ENCODE measurements at regions not wholly inside any gene's neighbourhood (a gene's known extent, or its start where the extent isn't known, plus 50 kb on each side); places are given as distances from the start of the nearest gene placed in this dataset.

GRCh38 chr13:39100996-39101738, 62.9 kb downstream of the NHLRC3 start:
- in situ Hi-C loops (cut with HindIII; ENCODE audit: low pct_ligation_motif_present, low pct_unique_long_range_greater_than_20kb, low sequenced_read_pairs): no loop called here
- no peak for DNase-seq

- in situ Hi-C loops (cut with HindIII; ENCODE audit: low pct_ligation_motif_present, low pct_unique_long_range_greater_than_20kb, low sequenced_read_pairs): no loop called here
- no peak for DNase-seq
These were observed 64.8 kb downstream of the NHLRC3 start for GRCh38 chr13:39102981-39103490.

- in situ Hi-C loops (cut with HindIII; ENCODE audit: low pct_ligation_motif_present, low pct_unique_long_range_greater_than_20kb, low sequenced_read_pairs): no loop called here
- DNase-seq: no peak
These were observed 66.9 kb downstream of the NHLRC3 start for GRCh38 chr13:39105110-39105509.

- DNase-seq: no peak
- in situ Hi-C loops (cut with HindIII; ENCODE audit: low pct_ligation_motif_present, low pct_unique_long_range_greater_than_20kb, low sequenced_read_pairs): no loop called here
These were observed 68.2 kb downstream of the NHLRC3 start for GRCh38 chr13:39106216-39107005.

- in situ Hi-C loops (cut with HindIII; ENCODE audit: low pct_ligation_motif_present, low pct_unique_long_range_greater_than_20kb, low sequenced_read_pairs): no loop called here
- DNase-seq: no peak
These were observed 69.3 kb downstream of the NHLRC3 start for GRCh38 chr13:39107561-39107960.

- in situ Hi-C loops (cut with HindIII; ENCODE audit: low pct_ligation_motif_present, low pct_unique_long_range_greater_than_20kb, low sequenced_read_pairs): no loop called here
- DNase-seq: no peak
These were observed 70.5 kb downstream of the NHLRC3 start for GRCh38 chr13:39108783-39109182.

- DNase-seq: no peak
- in situ Hi-C loops (cut with HindIII; ENCODE audit: low pct_ligation_motif_present, low pct_unique_long_range_greater_than_20kb, low sequenced_read_pairs): no loop called here
These were observed 72.4 kb downstream of the NHLRC3 start for GRCh38 chr13:39110518-39111097.

- DNase-seq: no peak
- in situ Hi-C loops (cut with HindIII; ENCODE audit: low pct_ligation_motif_present, low pct_unique_long_range_greater_than_20kb, low sequenced_read_pairs): no loop called here
These were observed 72.9 kb downstream of the NHLRC3 start for GRCh38 chr13:39111145-39111544.

GRCh38 chr13:39119422-39119821, 81.2 kb downstream of the NHLRC3 start:
- DNase-seq: no peak
- in situ Hi-C loops (cut with HindIII; ENCODE audit: low pct_ligation_motif_present, low pct_unique_long_range_greater_than_20kb, low sequenced_read_pairs): no loop called here

GRCh38 chr13:39123578-39123977, 85.3 kb downstream of the NHLRC3 start:
- in situ Hi-C loops (cut with HindIII; ENCODE audit: low pct_ligation_motif_present, low pct_unique_long_range_greater_than_20kb, low sequenced_read_pairs): no loop called here
- DNase-seq: no peak

GRCh38 chr13:39129213-39129612, 91.0 kb downstream of the NHLRC3 start:
- in situ Hi-C loops (cut with HindIII; ENCODE audit: low pct_ligation_motif_present, low pct_unique_long_range_greater_than_20kb, low sequenced_read_pairs): no loop called here
- DNase-seq: no peak

GRCh38 chr13:39130301-39130700, 92.0 kb downstream of the NHLRC3 start:
- in situ Hi-C loops (cut with HindIII; ENCODE audit: low pct_ligation_motif_present, low pct_unique_long_range_greater_than_20kb, low sequenced_read_pairs): no loop called here
- no peak for DNase-seq

- no peak for DNase-seq
- in situ Hi-C loops (cut with HindIII; ENCODE audit: low pct_ligation_motif_present, low pct_unique_long_range_greater_than_20kb, low sequenced_read_pairs): no loop called here
These were observed 94.3 kb downstream of the NHLRC3 start for GRCh38 chr13:39132286-39133230.

- no peak for DNase-seq
- in situ Hi-C loops (cut with HindIII; ENCODE audit: low pct_ligation_motif_present, low pct_unique_long_range_greater_than_20kb, low sequenced_read_pairs): no loop called here
These were observed 95.5 kb downstream of the NHLRC3 start for GRCh38 chr13:39133781-39134180.

- no peak for DNase-seq
- in situ Hi-C loops (cut with HindIII; ENCODE audit: low pct_ligation_motif_present, low pct_unique_long_range_greater_than_20kb, low sequenced_read_pairs): no loop called here
These were observed 96.3 kb downstream of the NHLRC3 start for GRCh38 chr13:39134574-39134973.

- in situ Hi-C loops (cut with HindIII; ENCODE audit: low pct_ligation_motif_present, low pct_unique_long_range_greater_than_20kb, low sequenced_read_pairs): no loop called here
- no peak for DNase-seq
These were observed 106.1 kb downstream of the NHLRC3 start for GRCh38 chr13:39144391-39144790.

GRCh38 chr13:39144941-39145533, 106.8 kb downstream of the NHLRC3 start:
- DNase-seq: peak; percentile 41
- in situ Hi-C loops (cut with HindIII; ENCODE audit: low pct_ligation_motif_present, low pct_unique_long_range_greater_than_20kb, low sequenced_read_pairs): no loop called here

- in situ Hi-C loops (cut with HindIII; ENCODE audit: low pct_ligation_motif_present, low pct_unique_long_range_greater_than_20kb, low sequenced_read_pairs): no loop called here
These were observed 110.3 kb downstream of the NHLRC3 start for GRCh38 chr13:39148513-39148961.

More at GRCh38 chr13:39148513-39148961, 110.3 kb downstream of the NHLRC3 start:
- DNase-seq: peak; percentile 7
